ENCODE measurements at regions not wholly inside any gene's neighbourhood (a gene's known extent, or its start where the extent isn't known, plus 50 kb on each side); places are given as distances from the start of the nearest gene placed in this dataset.

DNA sequence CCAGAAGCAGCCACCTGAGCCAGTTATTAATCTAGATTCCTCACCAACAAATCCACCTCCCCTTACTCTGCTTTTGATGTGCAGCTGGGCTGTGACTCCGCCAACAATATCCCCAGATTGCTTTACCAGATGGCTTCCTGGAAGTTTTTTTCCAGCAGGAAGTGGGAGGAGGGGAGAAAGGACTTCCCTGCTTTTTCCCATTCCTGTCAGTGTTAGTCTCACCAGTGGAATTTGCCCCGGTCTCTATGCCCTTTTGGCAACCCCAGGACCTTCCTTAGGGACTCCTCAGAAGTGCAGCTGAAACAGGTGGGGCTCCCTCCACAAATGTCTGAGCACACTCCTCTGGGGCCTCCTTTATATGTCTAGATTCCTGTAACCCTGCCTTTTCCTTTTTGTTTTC, 465.2 kb upstream of the IGFBP7 start:
- FAIRE-seq (no peak), DNase-seq (ENCODE audit: extremely low spot score, insufficient read length, low read depth) (no peak)

DNA sequence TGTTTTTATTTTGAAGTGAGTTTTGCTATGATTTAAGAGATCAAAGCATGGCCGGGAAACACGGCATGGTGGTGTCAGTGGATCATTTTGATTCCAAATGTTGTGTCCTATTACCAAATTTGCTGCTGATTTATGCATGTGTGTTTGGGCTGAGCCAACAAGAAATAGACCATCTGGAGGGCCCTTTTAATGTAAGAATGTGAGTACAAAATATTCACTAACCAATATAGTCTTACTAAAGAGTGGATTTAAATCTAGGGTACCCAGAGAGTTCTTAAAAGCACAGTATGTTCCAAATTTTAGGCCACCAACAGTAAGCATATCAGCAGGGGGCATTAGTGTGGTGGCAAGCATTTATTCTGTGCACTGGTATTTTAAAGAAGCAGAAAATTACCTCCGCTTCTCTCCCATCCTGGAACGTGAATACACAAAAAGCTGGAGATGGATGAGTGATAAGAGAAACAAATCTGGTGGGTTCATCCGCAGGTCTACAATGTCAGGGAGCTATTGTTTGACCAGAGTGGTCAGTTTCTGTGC, 444.4 kb upstream of the IGFBP7 start:
- DNase-seq (ENCODE audit: extremely low spot score, insufficient read length, low read depth) (no peak), FAIRE-seq (no peak)

DNA sequence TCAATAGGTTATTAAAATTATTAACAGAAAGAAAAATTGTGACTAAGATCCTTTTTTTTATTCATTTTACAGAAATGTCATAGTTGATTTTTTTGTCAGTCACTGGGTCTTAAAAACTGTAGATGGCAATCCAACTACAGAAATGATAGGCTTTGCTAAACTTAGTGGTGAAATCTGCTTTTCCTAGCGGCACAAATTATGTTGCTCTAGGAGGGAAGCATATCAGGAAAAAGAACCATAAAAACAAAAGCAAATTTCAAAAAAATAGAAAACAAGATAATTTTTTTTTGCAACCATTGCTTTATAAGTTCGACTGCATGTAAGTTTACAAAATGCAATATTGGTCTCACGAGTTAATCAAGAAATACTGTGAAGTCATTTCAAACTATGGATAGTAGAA, 443.5 kb upstream of the IGFBP7 start:
- FAIRE-seq, result no peak
- no peak for DNase-seq (ENCODE audit: extremely low spot score, insufficient read length, low read depth)

DNA sequence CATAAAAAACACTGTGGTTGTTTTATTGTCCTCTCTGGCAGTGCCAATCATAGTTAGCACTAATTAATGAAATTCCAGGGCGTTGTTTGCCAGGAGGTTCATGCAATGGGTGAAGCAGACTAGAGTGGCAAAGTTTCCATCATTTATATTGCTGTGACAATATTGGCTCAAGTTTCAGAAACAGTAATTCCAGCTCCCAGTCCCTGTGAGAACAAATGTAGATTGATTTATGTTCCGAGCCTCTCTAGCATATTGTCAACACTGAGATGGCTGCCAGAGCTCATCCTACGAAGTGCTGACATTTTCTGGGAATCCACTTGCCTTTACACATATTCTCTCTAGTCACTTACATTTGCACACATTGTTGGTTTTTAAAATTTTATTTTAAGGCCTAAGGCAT, 440.0 kb upstream of the IGFBP7 start:
- no peak for DNase-seq (ENCODE audit: extremely low spot score, insufficient read length, low read depth)
- no peak for FAIRE-seq

GRCh38 chr4:57548856-57549255, 438.7 kb upstream of the IGFBP7 start:
- DNase-seq (ENCODE audit: extremely low spot score, insufficient read length, low read depth) (no peak), FAIRE-seq (no peak)

DNA sequence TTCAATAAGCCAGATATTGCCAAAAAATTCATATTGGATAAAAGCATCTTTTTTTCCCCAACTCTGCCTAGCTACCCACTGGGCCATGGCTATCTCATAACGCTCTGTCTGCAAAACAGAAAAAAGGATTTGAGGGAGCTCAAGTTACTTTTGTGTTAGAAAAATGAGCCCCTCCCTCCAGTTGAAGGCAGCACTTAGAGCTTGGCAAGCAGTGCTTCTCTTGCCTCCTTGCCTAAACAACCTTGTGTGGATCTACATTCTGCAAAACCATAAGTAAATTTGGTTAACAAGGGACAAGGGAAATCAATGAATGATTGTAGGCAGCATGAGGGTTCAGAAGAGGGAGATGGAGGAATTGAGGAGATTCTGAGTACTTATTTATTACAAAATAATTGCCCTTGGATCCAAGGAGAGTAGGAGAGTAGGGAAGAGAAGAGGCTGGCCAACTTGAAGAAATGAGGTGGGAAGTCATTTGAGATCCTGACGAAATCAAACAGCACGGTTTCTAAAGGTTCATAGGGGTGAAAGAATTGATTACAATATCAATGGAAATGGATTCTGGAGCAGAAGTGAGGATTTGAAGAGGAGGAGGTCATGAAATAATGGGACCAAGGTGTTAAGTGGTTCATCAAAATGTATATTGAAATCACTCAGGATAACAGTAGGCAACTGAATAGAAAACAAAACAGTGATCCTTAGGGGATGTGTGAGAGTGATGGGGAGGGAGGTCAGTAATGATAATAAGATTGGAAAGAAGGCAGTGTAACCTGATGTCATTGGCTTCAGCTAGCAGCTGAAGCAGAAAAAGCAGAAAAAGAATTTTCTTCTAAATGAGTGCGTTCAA, 434.8 kb upstream of the IGFBP7 start:
- FAIRE-seq (no peak), DNase-seq (ENCODE audit: extremely low spot score, insufficient read length, low read depth) (no peak)

GRCh38 chr4:57504797-57505530, 394.8 kb upstream of the IGFBP7 start:
- DNase-seq (ENCODE audit: extremely low spot score, insufficient read length, low read depth) (no peak), FAIRE-seq (no peak)

DNA sequence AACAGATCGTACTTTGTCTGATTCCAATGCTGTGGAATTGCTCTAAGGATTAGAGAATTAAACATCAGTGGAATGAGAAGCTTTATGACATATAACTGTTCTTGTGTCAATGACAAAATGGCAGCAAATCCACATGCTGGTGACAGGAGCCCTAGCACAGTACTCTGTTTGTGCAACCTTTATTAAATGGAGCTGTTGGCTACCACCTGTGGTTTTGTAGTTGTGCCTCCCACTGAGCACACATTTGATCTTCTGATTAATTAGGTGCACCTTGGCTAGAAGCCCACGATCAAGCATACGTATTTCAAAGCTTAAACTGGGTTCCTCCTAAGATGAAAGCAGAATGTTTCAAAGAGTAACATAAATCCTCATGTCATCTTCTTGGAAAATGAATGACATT, 394.0 kb upstream of the IGFBP7 start:
- FAIRE-seq (no peak), DNase-seq (ENCODE audit: extremely low spot score, insufficient read length, low read depth) (no peak)

DNA sequence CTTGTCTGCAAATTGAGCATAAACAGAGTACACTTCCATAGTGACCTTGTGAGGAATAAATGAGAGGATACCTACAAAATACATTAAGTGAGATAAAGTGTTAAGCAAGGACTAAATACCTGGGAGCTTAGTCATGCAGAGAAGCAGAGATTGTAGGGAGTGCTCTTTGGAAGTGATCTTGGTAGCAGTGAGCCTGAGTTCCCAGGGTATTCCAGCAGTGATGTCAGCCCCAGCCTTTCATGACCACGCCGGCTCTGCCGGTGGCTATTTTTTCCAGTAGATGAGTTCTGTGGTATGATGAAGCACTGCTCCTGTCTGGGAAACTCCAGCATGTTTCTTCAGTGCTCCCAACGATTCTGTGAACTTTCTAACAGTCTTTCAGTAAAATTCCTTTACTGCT, 391.5 kb upstream of the IGFBP7 start:
- FAIRE-seq (no peak), DNase-seq (ENCODE audit: extremely low spot score, insufficient read length, low read depth) (no peak)

DNA sequence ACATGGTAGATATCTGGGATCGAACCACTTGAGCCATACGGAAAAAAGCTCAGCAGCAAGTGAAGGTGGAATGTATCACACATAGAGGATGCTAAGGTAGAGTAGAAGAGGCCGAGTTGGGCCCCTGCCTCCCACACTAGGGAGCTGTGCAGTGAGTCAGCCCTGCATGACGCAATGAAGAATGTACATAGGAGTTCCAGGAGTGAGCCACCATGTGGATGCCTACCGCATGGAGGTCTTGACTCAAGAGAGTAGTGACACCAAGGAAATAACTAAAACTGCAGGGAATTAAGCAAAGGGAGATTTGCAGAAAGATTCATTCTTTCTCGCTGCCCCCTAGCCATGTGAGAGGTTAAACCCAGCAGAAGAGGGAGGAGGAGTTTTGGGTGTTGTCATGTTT, 389.6 kb upstream of the IGFBP7 start:
- DNase-seq (ENCODE audit: extremely low spot score, insufficient read length, low read depth) (no peak), FAIRE-seq (no peak)

DNA sequence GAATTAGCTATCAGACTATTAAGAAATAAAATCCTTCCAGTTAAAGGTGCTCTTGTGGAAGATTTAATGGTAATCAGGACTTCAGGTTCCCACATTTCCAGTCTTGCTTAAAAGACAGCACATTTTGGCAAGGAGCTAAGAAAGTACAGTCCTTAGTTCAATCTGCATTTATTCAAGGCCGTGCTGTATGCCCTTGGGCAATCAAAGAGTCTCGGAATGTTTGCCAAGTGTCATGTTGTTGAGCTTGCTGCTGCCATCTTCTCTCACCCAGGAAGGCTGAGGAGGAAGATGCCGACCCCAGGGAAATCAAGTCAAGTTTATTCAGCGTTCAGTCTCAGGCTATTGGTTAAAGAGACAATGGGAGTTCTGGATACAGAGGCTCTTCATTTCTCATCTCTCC, 388.1 kb upstream of the IGFBP7 start:
- no peak for DNase-seq (ENCODE audit: extremely low spot score, insufficient read length, low read depth)
- FAIRE-seq, result no peak

DNA sequence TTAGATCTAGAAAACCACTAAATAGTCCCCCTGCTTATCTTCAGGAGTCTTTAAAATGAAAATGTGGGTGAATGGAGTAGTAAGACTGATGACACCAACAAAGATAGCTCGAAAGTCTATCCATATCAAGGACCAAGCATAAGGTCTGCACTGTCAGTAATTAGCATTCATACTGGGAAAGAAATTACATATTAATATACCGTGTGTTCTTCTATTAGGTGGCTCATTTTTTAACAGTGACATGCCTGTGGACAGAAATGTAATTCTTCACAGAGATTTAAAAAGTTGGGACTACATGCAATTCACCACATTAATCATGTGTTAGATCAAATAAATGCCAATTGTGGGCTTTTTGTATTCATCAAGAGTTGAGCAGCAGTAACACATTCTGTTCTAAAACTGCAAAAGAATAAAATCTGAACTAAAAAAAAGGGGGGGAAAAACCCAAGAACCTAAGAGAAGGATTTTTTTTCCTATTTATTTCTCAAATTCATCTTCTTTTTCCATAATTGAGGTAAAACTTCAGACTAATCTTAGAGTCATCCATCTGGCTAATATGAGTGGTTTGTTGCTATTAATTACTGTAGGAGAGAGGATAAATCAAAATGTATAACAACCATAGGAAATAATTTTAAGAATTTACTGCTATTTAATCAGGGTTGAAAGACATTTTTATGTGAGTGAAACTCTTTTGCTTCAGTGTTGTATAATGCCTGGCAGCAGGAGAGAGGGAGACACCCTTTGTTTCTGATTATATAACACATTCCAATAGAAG, 386.7 kb upstream of the IGFBP7 start:
- FAIRE-seq (no peak), DNase-seq (ENCODE audit: extremely low spot score, insufficient read length, low read depth) (no peak)

DNA sequence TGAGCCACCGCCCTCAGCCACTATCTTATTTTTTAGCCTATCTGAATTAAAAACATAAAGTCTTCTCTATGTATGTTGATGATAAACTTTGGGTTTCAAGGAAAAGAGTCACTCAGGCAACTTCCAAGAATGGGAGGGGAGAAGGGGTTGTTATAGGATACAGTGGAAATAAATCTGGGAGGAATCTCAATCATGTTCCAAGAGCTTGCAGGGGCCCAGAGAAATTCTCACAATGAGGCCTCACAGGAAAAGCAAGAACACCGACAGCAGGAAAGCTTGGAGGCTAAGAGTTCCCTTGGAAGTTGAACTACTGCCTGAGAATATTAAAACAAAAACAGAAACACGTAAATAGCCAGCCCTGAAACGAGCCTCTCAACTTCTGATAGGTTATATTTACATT, 384.6 kb upstream of the IGFBP7 start:
- DNase-seq (ENCODE audit: extremely low spot score, insufficient read length, low read depth) (no peak), FAIRE-seq (no peak)

DNA sequence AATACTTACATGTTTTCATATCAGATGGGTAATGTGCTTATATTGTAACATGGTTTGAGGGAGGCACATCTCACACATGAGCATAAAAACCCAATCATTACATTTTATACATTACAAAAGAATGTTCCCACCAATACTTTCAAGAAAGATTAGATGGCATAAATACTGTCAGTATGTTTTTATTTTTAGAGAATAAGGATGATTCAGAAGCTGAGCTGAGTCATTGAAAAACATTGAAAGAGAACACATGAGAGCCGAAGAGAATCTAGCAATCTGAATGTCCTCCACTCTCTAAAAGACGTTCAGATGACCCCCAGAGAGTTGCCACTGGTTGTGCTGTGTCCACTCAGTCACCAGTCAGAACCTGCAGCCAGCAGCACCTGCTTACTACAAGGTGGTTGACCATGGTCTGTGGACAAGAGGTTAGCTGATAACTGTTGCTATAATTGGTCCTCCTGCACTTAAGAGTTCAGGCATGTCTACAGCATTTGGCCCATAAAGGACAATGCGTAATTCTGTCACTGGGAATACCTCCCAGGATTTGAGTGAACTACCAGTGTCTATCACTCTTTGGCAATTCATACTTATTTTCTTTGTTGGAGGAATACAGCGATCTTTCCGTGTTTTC, 382.2 kb upstream of the IGFBP7 start:
- FAIRE-seq, result no peak
- no peak for DNase-seq (ENCODE audit: extremely low spot score, insufficient read length, low read depth)

GRCh38 chr4:57491388-57491787, 381.2 kb upstream of the IGFBP7 start:
- FAIRE-seq (no peak), DNase-seq (ENCODE audit: extremely low spot score, insufficient read length, low read depth) (no peak)

DNA sequence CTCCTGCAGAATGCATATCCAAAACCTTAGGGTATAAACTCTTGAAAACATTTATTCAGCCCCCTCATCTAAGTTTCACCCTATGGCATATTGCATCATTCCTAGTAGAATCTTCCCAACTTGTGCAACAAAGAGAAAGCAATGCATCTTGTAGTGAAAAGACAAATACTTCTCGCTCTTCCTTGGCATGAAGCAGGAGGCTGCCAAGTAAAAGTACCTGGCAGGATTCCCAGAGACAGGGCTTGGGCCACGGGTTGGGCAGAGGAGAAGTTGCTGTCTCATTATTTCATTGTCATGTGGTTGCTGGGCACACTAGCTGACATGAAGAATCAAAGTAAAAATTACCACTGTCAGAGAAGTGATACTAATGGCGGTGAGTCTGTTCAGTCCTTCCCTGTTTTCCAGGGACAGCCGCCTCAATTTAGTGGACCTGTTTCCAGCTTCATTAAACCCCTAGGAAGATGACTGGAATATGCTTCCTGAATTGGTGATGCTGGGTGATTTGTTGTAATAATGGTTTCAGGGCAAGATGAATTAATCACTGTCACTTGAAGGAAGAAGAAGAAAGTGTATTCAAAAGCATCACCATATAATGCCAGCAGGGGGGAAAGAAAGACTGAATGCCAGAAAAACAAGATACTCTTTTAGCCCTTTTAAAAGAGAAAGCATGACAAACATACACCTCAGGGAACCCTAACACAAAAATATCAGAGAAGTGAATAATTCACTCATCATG, 380.5 kb upstream of the IGFBP7 start:
- no peak for FAIRE-seq
- DNase-seq (ENCODE audit: extremely low spot score, insufficient read length, low read depth), result no peak

GRCh38 chr4:57488366-57489162, 378.4 kb upstream of the IGFBP7 start:
- FAIRE-seq (no peak), DNase-seq (ENCODE audit: extremely low spot score, insufficient read length, low read depth) (no peak)

GRCh38 chr4:57475424-57475823, 365.2 kb upstream of the IGFBP7 start:
- no peak for FAIRE-seq
- no peak for DNase-seq (ENCODE audit: extremely low spot score, insufficient read length, low read depth)

Data from GM18507 (cell line).